NB4 (cell line): ENCODE measurements at regions not wholly inside any gene's neighbourhood (a gene's known extent, or its start where the extent isn't known, plus 50 kb on each side); places are given as distances from the start of the nearest gene placed in this dataset.
"Not testable (repeated sequence)": the region's sequence is repeated elsewhere in the genome, so short reads cannot be mapped to it uniquely, and the experiment has no call there.

ENCODE experiments used
- DNase-seq: peaks from one replicate; pipeline ENCODE4 v3.0.0; 2010; ENCODE audit warnings: low read depth
- H3K4me3 ChIP-seq: one replicate; pipeline ENCODE4 v1.5.1; 2011; ENCODE audit warnings: mild to moderate bottlenecking, low read depth, low read length, moderate library complexity
- CTCF ChIP-seq: IDR thresholded peaks from one replicate; pipeline ENCODE4 v1.5.1; 2012; ENCODE audit warnings: low read depth, low read length
- MAX ChIP-seq: IDR thresholded peaks from 2 replicates; pipeline ENCODE4 v1.6.1; 2011; ENCODE audit warnings: low read depth, low read length
- MYC ChIP-seq: IDR thresholded peaks from 2 replicates; pipeline ENCODE4 v1.6.1; 2011; ENCODE audit warnings: low read depth, low read length
- POLR2A ChIP-seq: IDR thresholded peaks from 2 replicates; pipeline ENCODE4 v1.6.1; 2011; ENCODE audit warnings: mild to moderate bottlenecking; ENCODE audit not compliant: insufficient read length; ENCODE audit errors: extremely low read depth

DNA sequence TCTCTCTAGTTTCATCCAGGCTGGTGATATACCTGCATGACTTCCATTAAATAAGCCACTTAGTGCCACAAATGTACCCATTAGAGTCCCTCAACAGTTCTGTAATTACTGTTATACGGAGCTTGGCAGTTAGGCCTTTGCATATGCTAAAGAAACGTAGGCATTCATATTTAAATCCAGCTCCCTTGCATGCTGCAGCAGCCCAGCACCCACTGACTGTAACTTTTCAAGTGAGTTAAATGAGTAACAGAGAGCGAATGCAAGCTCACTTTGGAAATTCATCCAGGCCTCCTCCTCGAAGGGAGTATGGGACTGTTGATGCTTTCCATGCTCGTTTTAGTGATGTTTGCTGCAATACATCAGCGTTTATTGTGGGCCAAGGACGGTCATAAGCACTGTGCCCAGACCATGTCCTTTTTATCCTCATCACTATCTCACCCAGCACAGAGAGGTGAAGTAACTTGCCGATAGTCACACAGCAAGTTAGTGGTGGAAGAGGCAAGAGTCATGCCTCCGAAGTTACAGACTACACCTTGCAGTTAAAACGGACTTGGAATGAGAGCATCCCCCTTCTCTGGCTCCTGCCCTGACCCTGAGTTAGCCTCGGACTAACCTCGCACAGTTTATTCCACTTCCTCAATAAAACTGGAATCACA is 179.4 kb upstream of the PDE10A start:
- no peak overlapping the region for H3K4me3 ChIP-seq

DNA sequence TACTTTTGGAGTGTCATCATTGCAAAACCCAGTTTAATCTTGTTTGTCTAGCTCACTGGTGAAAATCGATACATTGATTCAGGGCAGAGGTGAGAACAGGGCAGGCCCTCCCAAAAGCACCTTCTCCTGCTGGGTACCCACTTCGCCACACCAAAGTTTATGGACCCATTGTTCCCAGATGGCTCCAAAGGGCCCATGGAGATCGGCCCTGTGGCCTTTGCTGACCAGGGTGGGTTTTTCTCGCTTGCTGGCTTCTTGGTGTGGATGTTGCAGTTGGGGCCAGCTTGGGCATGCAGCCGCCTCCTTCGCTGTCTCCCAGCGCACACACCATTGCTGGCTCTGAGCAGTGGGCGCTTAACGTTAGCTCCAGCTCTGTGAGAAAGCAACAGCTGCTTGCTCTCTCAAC is 178.1 kb upstream of the PDE10A start:
- TF ChIP-seq MAX: no peak
- no peak for TF ChIP-seq CTCF
- TF ChIP-seq MYC: no peak
- TF ChIP-seq POLR2A: no peak
- DNase-seq: no peak
- no peak overlapping the region for H3K4me3 ChIP-seq

More for the DNA sequence above, 179.4 kb upstream of the PDE10A start:
- no peak for TF ChIP-seq MAX
- no peak for TF ChIP-seq MYC
- TF ChIP-seq CTCF: no peak
- no peak for TF ChIP-seq POLR2A
- DNase-seq: no peak

DNA sequence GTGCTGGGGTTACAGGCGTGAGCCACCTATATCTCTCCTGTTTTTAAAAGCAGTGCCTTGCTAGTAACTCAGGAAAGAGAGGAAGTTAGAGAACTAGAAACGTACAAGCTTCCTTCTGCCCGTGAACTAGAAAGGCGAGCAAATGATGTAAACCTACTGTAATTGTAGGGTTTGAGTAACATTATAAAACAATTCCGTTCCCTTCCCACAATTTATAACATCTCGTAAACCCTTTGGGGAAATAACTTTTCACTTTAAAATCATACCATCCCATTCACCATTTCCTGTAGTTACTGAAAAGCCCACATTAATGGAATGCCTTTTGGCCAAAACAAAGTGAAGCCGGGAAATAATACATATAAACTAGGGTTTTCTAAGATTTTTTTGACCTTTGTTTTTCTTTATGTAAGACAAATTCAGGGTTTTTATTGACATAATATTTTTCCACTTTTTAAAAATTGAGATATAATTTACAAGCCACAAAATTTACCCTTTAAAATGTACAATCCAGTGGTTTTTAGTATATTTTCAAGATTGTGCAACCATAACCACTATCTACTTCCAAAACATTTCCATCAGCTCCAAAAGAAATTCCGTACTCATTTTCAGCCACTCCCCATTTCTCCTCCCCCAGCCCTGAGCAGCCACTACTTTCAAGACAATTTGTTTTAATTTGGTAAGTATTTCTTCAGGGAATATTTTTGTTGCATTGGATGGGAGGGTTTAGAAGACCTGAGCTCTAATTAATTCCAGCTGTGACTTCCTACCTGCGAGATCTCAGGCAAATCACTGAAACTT is 175.1 kb upstream of the PDE10A start:
- no peak for TF ChIP-seq POLR2A
- no peak for TF ChIP-seq MYC
- no peak for TF ChIP-seq MAX
- no peak for TF ChIP-seq CTCF
- no peak for DNase-seq
- H3K4me3 ChIP-seq: no peak overlapping the region

GRCh38 chr6:165836648-165837047 is 173.6 kb upstream of the PDE10A start:
- not testable (repeated sequence) for DNase-seq, H3K4me3 ChIP-seq

- peak; percentile 12 for DNase-seq
- TF ChIP-seq POLR2A (no peak), MAX (no peak), CTCF (no peak), MYC (no peak)
- H3K4me3 ChIP-seq: no peak overlapping the region
Observed at GRCh38 chr6:165835410-165835851, 172.4 kb upstream of the PDE10A start.

DNA sequence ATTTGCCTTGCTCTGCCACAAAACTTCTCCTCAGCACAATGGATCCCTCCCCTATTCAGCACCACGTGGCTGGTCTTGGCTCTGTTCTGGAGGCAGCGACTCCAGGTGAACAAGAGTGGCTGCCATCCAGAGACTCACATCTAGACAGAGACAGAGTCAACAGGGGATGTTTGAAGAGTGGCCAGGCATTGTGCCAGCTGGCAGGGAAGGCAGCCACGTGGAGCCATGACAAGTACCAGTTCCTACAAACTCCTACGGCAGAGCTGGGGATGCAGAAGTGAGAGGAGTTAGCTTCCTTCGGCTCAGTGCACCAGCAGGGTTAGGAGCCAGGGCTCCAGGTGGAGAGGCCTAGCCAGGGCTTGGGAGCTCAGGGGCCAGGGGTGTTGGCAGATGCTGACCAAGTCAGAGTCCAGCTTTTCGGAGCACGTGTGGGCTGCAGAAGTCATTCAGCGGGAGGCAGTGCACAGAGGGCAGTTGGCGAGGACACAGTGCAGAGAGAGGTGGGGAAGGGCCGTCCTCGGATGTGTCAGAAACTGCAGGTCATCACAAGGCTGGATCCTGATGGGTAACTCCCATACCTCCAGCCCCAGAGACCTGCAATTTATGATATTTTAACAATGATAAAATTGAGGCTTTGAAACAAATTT is 171.7 kb upstream of the PDE10A start:
- H3K4me3 ChIP-seq: no peak overlapping the region
- TF ChIP-seq MAX (no peak), MYC (no peak), POLR2A (no peak), CTCF (no peak)
- no peak for DNase-seq
